GM19463 (cell line): ENCODE measurements at regions not wholly inside any gene's neighbourhood (a gene's known extent, or its start where the extent isn't known, plus 50 kb on each side); places are given as distances from the start of the nearest gene placed in this dataset.
"Not testable (repeated sequence)": the region's sequence is repeated elsewhere in the genome, so short reads cannot be mapped to it uniquely, and the experiment has no call there.

Experiments
- ATAC-seq: cut with Tn5 transposase; IDR thresholded peaks from one replicate; pipeline ENCODE4 v1.9.1; 2021; ENCODE audit warnings: mild to moderate bottlenecking, moderate library complexity; ENCODE audit not compliant: unreplicated experiment

- no peak for ATAC-seq
Observed at GRCh38 chr11:92123540-92123939, 101.1 kb upstream of the FAT3 start.

- no peak for ATAC-seq
Observed at GRCh38 chr11:92122561-92122960, 102.1 kb upstream of the FAT3 start.

GRCh38 chr11:92111287-92111686 is 113.3 kb upstream of the FAT3 start:
- ATAC-seq = no peak

- no peak for ATAC-seq
Observed at GRCh38 chr11:92109466-92109865, 115.2 kb upstream of the FAT3 start.

GRCh38 chr11:92107331-92107730 is 117.3 kb upstream of the FAT3 start:
- no peak for ATAC-seq

- ATAC-seq = no peak
Observed at GRCh38 chr11:92104349-92104748, 120.3 kb upstream of the FAT3 start.

- ATAC-seq = no peak
Observed at GRCh38 chr11:92101920-92102319, 122.7 kb upstream of the FAT3 start.

- ATAC-seq = no peak
Observed at GRCh38 chr11:92099183-92099582, 125.4 kb upstream of the FAT3 start.

GRCh38 chr11:92098172-92098571 is 126.4 kb upstream of the FAT3 start:
- no peak for ATAC-seq

- ATAC-seq = no peak
Observed at GRCh38 chr11:92087725-92088537, 136.7 kb upstream of the FAT3 start.

- ATAC-seq = no peak
Observed at GRCh38 chr11:92083123-92083522, 141.5 kb upstream of the FAT3 start.

- no peak for ATAC-seq
Observed at GRCh38 chr11:92082652-92083051, 142.0 kb upstream of the FAT3 start.

- not testable (repeated sequence) for ATAC-seq
Observed at GRCh38 chr11:92074498-92074897, 150.1 kb upstream of the FAT3 start.

- ATAC-seq = no peak
Observed at GRCh38 chr11:92071660-92072059, 153.0 kb upstream of the FAT3 start.

- ATAC-seq = no peak
Observed at GRCh38 chr11:92070026-92070889, 154.4 kb upstream of the FAT3 start.

GRCh38 chr11:92067016-92067415 is 157.6 kb upstream of the FAT3 start:
- no peak for ATAC-seq

GRCh38 chr11:92061456-92062062 is 163.1 kb upstream of the FAT3 start:
- ATAC-seq = no peak

GRCh38 chr11:92057849-92058442 is 166.7 kb upstream of the FAT3 start:
- ATAC-seq = no peak

- no peak for ATAC-seq
Observed at GRCh38 chr11:92053216-92053615, 171.4 kb upstream of the FAT3 start.

- no peak for ATAC-seq
Observed at GRCh38 chr11:92050305-92050704, 174.3 kb upstream of the FAT3 start.

GRCh38 chr11:92048415-92048814 is 176.2 kb upstream of the FAT3 start:
- ATAC-seq = no peak
